ENCODE measurements at regions not wholly inside any gene's neighbourhood (a gene's known extent, or its start where the extent isn't known, plus 50 kb on each side); places are given as distances from the start of the nearest gene placed in this dataset.

- Histone ChIP-seq H2AK9ac (replicated peaks; ENCODE audit: low read depth, low read length, poor library complexity) (no peak overlapping the region), H3K9me1 (ENCODE audit: insufficient read depth, low read length) (no peaks in the 10 kb centered on the region), H3K27ac (ENCODE audit: insufficient read depth, low read length) (no peak overlapping the region), H3K9me3 (ENCODE audit: control insufficient read depth, insufficient read depth, low read length) (peaks cover 30% of the 10 kb centered on the region), H4K5ac (ENCODE audit: low read depth, low read length) (no peak overlapping the region), H3K4me3 (ENCODE audit: insufficient read depth, low read depth, low read length) (no peak overlapping the region), H4K8ac (ENCODE audit: low read depth in 2 of 2, low read length in 2 of 2) (no peak overlapping the region), H4K91ac (ENCODE audit: insufficient read depth, low read depth, low read length) (no peak overlapping the region), H4K20me1 (ENCODE audit: insufficient read depth, low read length) (no peaks in the 10 kb centered on the region), H3K18ac (ENCODE audit: low read depth, low read length) (no peak overlapping the region), H2AFZ (replicated peaks; ENCODE audit: low read length, poor library complexity) (no peak overlapping the region), H2BK5ac (ENCODE audit: low read depth, low read length, poor library complexity, severe bottlenecking) (no peak overlapping the region), H2BK20ac (ENCODE audit: low read depth, low read length) (no peak overlapping the region), H2AK5ac (ENCODE audit: low read depth, low read length) (no peak overlapping the region), H2BK120ac (ENCODE audit: low read depth, low read length) (no peak overlapping the region), H3K4ac (ENCODE audit: low read depth, low read length) (no peak overlapping the region), H3K23ac (ENCODE audit: low read depth, low read length) (no peak overlapping the region), H3K4me2 (ENCODE audit: low read depth, low read length) (no peak overlapping the region), H2BK15ac (ENCODE audit: low read depth, low read length) (no peak overlapping the region), H3K4me1 (ENCODE audit: control insufficient read depth, insufficient read depth, low read length) (no peaks in the 10 kb centered on the region), H3K56ac (ENCODE audit: extremely low read depth, insufficient read depth, low read length) (no peak overlapping the region), H3K27me3 (ENCODE audit: control insufficient read depth, insufficient read depth, low read length) (no peaks in the 10 kb centered on the region), H3K14ac (replicated peaks; ENCODE audit: low read depth, low read length) (no peak overlapping the region), H3K9ac (ENCODE audit: low read depth, low read length) (no peak overlapping the region), H3K79me1 (ENCODE audit: low read depth in 1 of 2, low read length in 2 of 2) (no peaks in the 10 kb centered on the region), H3K36me3 (ENCODE audit: control insufficient read depth, insufficient read depth, low read length) (no peaks in the 10 kb centered on the region)
- dilution Hi-C loops (cut with HindIII; ENCODE audit: low sequenced_read_pairs, unreplicated experiment) = no loop called here
- BruUV-seq (replicated peaks) = no TSS peak
- CTCF ChIA-PET = no interaction called here
- TF ChIP-seq MAZ (IDR thresholded peaks at IDR 0.05; ENCODE audit: borderline replicate concordance, low read depth, low read length) (no peak), MAFK (IDR thresholded peaks at IDR 0.05; ENCODE audit: low read depth, low read length) (no peak), NFE2L2 (IDR thresholded peaks at IDR 0.05; ENCODE audit: low read depth, low read length) (no peak), SMC3 (IDR thresholded peaks at IDR 0.05; ENCODE audit: low read depth, low read length) (no peak), FOS (IDR thresholded peaks at IDR 0.05; ENCODE audit: low read depth, low read length) (no peak), RCOR1 (IDR thresholded peaks at IDR 0.05; ENCODE audit: insufficient replicate concordance, low read length) (no peak), CHD1 (IDR thresholded peaks at IDR 0.05; ENCODE audit: low read depth, low read length) (no peak), USF2 (IDR thresholded peaks at IDR 0.05; ENCODE audit: low read depth, low read length) (no peak), BHLHE40 (IDR thresholded peaks at IDR 0.05; ENCODE audit: low read depth, low read length) (no peak), CEBPB (IDR thresholded peaks at IDR 0.05; ENCODE audit: low read depth, low read length) (no peak), MXI1 (IDR thresholded peaks at IDR 0.05; ENCODE audit: borderline replicate concordance, low read depth, low read length) (no peak), POLR2A (IDR thresholded peaks at IDR 0.05; ENCODE audit: low read depth, low read length) (no peak), RAD21 (IDR thresholded peaks at IDR 0.05; ENCODE audit: low read length) (no peak), RFX5 (IDR thresholded peaks at IDR 0.05; ENCODE audit: low read depth, low read length) (no peak)
- TF ChIP-seq, protein P1, sequence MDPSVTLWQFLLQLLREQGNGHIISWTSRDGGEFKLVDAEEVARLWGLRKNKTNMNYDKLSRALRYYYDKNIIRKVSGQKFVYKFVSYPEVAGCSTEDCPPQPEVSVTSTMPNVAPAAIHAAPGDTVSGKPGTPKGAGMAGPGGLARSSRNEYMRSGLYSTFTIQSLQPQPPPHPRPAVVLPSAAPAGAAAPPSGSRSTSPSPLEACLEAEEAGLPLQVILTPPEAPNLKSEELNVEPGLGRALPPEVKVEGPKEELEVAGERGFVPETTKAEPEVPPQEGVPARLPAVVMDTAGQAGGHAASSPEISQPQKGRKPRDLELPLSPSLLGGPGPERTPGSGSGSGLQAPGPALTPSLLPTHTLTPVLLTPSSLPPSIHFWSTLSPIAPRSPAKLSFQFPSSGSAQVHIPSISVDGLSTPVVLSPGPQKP (IDR thresholded peaks at IDR 0.05; ENCODE audit: borderline replicate concordance, low read depth, low read length) = no peak
- TF ChIP-seq, protein P2, sequence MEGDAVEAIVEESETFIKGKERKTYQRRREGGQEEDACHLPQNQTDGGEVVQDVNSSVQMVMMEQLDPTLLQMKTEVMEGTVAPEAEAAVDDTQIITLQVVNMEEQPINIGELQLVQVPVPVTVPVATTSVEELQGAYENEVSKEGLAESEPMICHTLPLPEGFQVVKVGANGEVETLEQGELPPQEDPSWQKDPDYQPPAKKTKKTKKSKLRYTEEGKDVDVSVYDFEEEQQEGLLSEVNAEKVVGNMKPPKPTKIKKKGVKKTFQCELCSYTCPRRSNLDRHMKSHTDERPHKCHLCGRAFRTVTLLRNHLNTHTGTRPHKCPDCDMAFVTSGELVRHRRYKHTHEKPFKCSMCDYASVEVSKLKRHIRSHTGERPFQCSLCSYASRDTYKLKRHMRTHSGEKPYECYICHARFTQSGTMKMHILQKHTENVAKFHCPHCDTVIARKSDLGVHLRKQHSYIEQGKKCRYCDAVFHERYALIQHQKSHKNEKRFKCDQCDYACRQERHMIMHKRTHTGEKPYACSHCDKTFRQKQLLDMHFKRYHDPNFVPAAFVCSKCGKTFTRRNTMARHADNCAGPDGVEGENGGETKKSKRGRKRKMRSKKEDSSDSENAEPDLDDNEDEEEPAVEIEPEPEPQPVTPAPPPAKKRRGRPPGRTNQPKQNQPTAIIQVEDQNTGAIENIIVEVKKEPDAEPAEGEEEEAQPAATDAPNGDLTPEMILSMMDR (conservative IDR thresholded peaks at IDR 0.05; ENCODE audit: low read depth, low read length) = no peak
- POLR2A ChIA-PET (ENCODE audit: unreplicated experiment) = no interaction called here
- no peak for ATAC-seq (ENCODE audit: low read depth)
- in situ Hi-C loops (cut with MboI; ENCODE audit: low sequenced_read_pairs) = no loop called here
- WGBS, 2 experiments (ENCODE audit: extremely low coverage in 2 of 2, insufficient read length in 1 of 2) = 60% methylated on average over 6 of the region's 16 CpGs; no CpG with 5 or more reads in 1 of the 2 experiments
- no peak for DNase-seq
- intact Hi-C loops (cut with micrococcal nuclease) = no loop called here
These were observed 53.0 kb upstream of the FZD10 start for GRCh38 chr12:130109062-130109945.

Measured in IMR-90 (cell line).